ENCODE measurements at regions not wholly inside any gene's neighbourhood (a gene's known extent, or its start where the extent isn't known, plus 50 kb on each side); places are given as distances from the start of the nearest gene placed in this dataset.

GRCh38 chrX:147364896-147365295 lies 546.8 kb upstream of the FMR1 start:
- no TSS peak for BruUV-seq (replicated peaks)
- H3K79me1 ChIP-seq (ENCODE audit: low read depth in 1 of 2, low read length in 2 of 2), result no peaks in the 10 kb centered on the region
- ChIA-PET POLR2A (ENCODE audit: unreplicated experiment) (no interaction called here), CTCF (no interaction called here)
- no peak overlapping the region for H2AK9ac ChIP-seq (replicated peaks; ENCODE audit: low read depth, low read length, poor library complexity)
- no peak overlapping the region for H4K91ac ChIP-seq (ENCODE audit: insufficient read depth, low read depth, low read length)
- no peak overlapping the region for H3K56ac ChIP-seq (ENCODE audit: extremely low read depth, insufficient read depth, low read length)
- in situ Hi-C loops (cut with MboI; ENCODE audit: low sequenced_read_pairs) (no loop called here), dilution Hi-C loops (cut with HindIII; ENCODE audit: low sequenced_read_pairs, unreplicated experiment) (no loop called here), intact Hi-C loops (cut with micrococcal nuclease) (no loop called here)
- H3K4me1 ChIP-seq (ENCODE audit: control insufficient read depth, insufficient read depth, low read length), result no peaks in the 10 kb centered on the region
- H4K8ac ChIP-seq (ENCODE audit: low read depth in 2 of 2, low read length in 2 of 2), result no peak overlapping the region
- no CpG with 5 or more reads among the region's 2 CpGs for WGBS, 2 experiments (ENCODE audit: extremely low coverage in 2 of 2, insufficient read length in 1 of 2)
- no peaks in the 10 kb centered on the region for H3K9me1 ChIP-seq (ENCODE audit: insufficient read depth, low read length)
- H3K9ac ChIP-seq (ENCODE audit: low read depth, low read length), result no peak overlapping the region
- no peak overlapping the region for H2AFZ ChIP-seq (replicated peaks; ENCODE audit: low read length, poor library complexity)
- H3K36me3 ChIP-seq (ENCODE audit: control insufficient read depth, insufficient read depth, low read length), result no peaks in the 10 kb centered on the region
- H3K27ac ChIP-seq (ENCODE audit: insufficient read depth, low read length), result no peak overlapping the region
- H3K4ac ChIP-seq (ENCODE audit: low read depth, low read length), result no peak overlapping the region
- H4K20me1 ChIP-seq (ENCODE audit: insufficient read depth, low read length), result no peaks in the 10 kb centered on the region
- no peak overlapping the region for H3K14ac ChIP-seq (replicated peaks; ENCODE audit: low read depth, low read length)
- H2BK20ac ChIP-seq (ENCODE audit: low read depth, low read length), result no peak overlapping the region
- H3K4me2 ChIP-seq (ENCODE audit: low read depth, low read length), result no peak overlapping the region
- no peak overlapping the region for H4K5ac ChIP-seq (ENCODE audit: low read depth, low read length)
- TF ChIP-seq SMC3 (IDR thresholded peaks at IDR 0.05; ENCODE audit: low read depth, low read length) (no peak), POLR2A (IDR thresholded peaks at IDR 0.05; ENCODE audit: low read depth, low read length) (no peak), RAD21 (IDR thresholded peaks at IDR 0.05; ENCODE audit: low read length) (no peak), NFE2L2 (IDR thresholded peaks at IDR 0.05; ENCODE audit: low read depth, low read length) (no peak), FOS (IDR thresholded peaks at IDR 0.05; ENCODE audit: low read depth, low read length) (no peak), MAFK (IDR thresholded peaks at IDR 0.05; ENCODE audit: low read depth, low read length) (no peak), CEBPB (IDR thresholded peaks at IDR 0.05; ENCODE audit: low read depth, low read length) (no peak), MAZ (IDR thresholded peaks at IDR 0.05; ENCODE audit: borderline replicate concordance, low read depth, low read length) (no peak), RCOR1 (IDR thresholded peaks at IDR 0.05; ENCODE audit: insufficient replicate concordance, low read length) (no peak), ELK1 (IDR thresholded peaks at IDR 0.05; ENCODE audit: borderline replicate concordance, low read depth, low read length) (no peak), BHLHE40 (IDR thresholded peaks at IDR 0.05; ENCODE audit: low read depth, low read length) (no peak)
- H3K4me3 ChIP-seq (ENCODE audit: insufficient read depth, low read depth, low read length), result no peak overlapping the region
- H2BK5ac ChIP-seq (ENCODE audit: low read depth, low read length, poor library complexity, severe bottlenecking), result no peak overlapping the region
- H2BK120ac ChIP-seq (ENCODE audit: low read depth, low read length), result no peak overlapping the region
- no peak for DNase-seq
- no peak overlapping the region for H3K23ac ChIP-seq (ENCODE audit: low read depth, low read length)
- ATAC-seq (ENCODE audit: low read depth), result no peak
- no peak overlapping the region for H3K18ac ChIP-seq (ENCODE audit: low read depth, low read length)
- H3K27me3 ChIP-seq (ENCODE audit: control insufficient read depth, insufficient read depth, low read length), result no peaks in the 10 kb centered on the region
- H3K9me3 ChIP-seq (ENCODE audit: control insufficient read depth, insufficient read depth, low read length), result peaks cover 7% of the 10 kb centered on the region; the same call in 1 of the 2 replicates
- H2BK15ac ChIP-seq (ENCODE audit: low read depth, low read length), result no peak overlapping the region
- no peak overlapping the region for H2AK5ac ChIP-seq (ENCODE audit: low read depth, low read length)
